ENCODE measurements at regions not wholly inside any gene's neighbourhood (a gene's known extent, or its start where the extent isn't known, plus 50 kb on each side); places are given as distances from the start of the nearest gene placed in this dataset.

DNA sequence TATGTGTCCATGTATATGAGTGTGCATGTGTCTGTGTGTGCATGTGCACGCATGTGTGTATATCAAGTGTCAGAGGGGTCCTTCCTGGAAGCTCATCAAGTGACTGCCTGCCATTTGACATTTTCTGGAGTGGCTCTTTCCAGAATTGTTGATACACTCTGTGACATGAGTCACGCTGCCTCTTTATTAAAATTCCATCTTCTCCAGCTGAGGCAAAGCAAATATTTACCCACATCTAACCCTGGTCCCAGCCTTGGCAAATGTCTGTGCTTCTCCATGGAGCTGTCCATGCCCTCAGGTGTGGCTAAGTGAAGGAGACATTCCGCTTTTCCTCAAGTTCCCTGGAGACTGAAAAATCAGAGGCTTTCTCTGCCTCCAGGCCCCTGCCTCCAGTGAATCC, 88.2 kb upstream of the MBNL2 start:
- H4K20me1 ChIP-seq (ENCODE audit: insufficient read depth), result no peaks in the 10 kb centered on the region
- no peak for DNase-seq
- no peak overlapping the region for H3K4me3 ChIP-seq (ENCODE audit: low read depth in 2 of 2, low read length in 1 of 2)
- H3K9me3 ChIP-seq, result no peaks in the 10 kb centered on the region
- no peak overlapping the region for H3K4me2 ChIP-seq
- TF ChIP-seq, protein P1, sequence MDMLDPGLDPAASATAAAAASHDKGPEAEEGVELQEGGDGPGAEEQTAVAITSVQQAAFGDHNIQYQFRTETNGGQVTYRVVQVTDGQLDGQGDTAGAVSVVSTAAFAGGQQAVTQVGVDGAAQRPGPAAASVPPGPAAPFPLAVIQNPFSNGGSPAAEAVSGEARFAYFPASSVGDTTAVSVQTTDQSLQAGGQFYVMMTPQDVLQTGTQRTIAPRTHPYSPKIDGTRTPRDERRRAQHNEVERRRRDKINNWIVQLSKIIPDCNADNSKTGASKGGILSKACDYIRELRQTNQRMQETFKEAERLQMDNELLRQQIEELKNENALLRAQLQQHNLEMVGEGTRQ (IDR thresholded peaks at IDR 0.05; ENCODE audit: borderline replicate concordance, low read depth, low read length), result no peak
- TF ChIP-seq, protein P2, sequence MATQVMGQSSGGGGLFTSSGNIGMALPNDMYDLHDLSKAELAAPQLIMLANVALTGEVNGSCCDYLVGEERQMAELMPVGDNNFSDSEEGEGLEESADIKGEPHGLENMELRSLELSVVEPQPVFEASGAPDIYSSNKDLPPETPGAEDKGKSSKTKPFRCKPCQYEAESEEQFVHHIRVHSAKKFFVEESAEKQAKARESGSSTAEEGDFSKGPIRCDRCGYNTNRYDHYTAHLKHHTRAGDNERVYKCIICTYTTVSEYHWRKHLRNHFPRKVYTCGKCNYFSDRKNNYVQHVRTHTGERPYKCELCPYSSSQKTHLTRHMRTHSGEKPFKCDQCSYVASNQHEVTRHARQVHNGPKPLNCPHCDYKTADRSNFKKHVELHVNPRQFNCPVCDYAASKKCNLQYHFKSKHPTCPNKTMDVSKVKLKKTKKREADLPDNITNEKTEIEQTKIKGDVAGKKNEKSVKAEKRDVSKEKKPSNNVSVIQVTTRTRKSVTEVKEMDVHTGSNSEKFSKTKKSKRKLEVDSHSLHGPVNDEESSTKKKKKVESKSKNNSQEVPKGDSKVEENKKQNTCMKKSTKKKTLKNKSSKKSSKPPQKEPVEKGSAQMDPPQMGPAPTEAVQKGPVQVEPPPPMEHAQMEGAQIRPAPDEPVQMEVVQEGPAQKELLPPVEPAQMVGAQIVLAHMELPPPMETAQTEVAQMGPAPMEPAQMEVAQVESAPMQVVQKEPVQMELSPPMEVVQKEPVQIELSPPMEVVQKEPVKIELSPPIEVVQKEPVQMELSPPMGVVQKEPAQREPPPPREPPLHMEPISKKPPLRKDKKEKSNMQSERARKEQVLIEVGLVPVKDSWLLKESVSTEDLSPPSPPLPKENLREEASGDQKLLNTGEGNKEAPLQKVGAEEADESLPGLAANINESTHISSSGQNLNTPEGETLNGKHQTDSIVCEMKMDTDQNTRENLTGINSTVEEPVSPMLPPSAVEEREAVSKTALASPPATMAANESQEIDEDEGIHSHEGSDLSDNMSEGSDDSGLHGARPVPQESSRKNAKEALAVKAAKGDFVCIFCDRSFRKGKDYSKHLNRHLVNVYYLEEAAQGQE (IDR thresholded peaks at IDR 0.05; ENCODE audit: low read depth, low read length), result peak; percentile 64; the same call in 1 of the 2 replicates
- H3K27ac ChIP-seq (ENCODE audit: low read depth in 2 of 2, low read length in 1 of 2), result no peak overlapping the region
- WGBS (ENCODE audit: low lambda C conversion rate), result 78% methylated on average over 3 of the region's 3 CpGs
- H3K27me3 ChIP-seq (ENCODE audit: insufficient read depth), result no peaks in the 10 kb centered on the region
- H3F3A ChIP-seq (replicated peaks; ENCODE audit: insufficient read depth), result no peaks in the 10 kb centered on the region
- H3K36me3 ChIP-seq (replicated peaks in 1 of 2; ENCODE audit: control insufficient read depth in 1 of 2, insufficient read depth in 2 of 2, low read length in 1 of 2), result no peaks in the 10 kb centered on the region
- H2AFZ ChIP-seq (ENCODE audit: low read depth), result no peak overlapping the region
- H3K9me2 ChIP-seq, result no peaks in the 10 kb centered on the region
- no peak overlapping the region for H3K9ac ChIP-seq
- H3K4me1 ChIP-seq (ENCODE audit: control insufficient read depth in 1 of 2, insufficient read depth in 2 of 2, low read depth in 1 of 2, low read length in 1 of 2), result no peaks in the 10 kb centered on the region
- ChIA-PET CTCF (interaction anchor here (3.2 kb wide), 1 partner anchor 25 kb away, joined by 11 read pairs; no protein-coding TSS in a partner anchor), POLR2A (no interaction called here)
- no peaks in the 10 kb centered on the region for H3K79me2 ChIP-seq (ENCODE audit: insufficient read depth)

DNA sequence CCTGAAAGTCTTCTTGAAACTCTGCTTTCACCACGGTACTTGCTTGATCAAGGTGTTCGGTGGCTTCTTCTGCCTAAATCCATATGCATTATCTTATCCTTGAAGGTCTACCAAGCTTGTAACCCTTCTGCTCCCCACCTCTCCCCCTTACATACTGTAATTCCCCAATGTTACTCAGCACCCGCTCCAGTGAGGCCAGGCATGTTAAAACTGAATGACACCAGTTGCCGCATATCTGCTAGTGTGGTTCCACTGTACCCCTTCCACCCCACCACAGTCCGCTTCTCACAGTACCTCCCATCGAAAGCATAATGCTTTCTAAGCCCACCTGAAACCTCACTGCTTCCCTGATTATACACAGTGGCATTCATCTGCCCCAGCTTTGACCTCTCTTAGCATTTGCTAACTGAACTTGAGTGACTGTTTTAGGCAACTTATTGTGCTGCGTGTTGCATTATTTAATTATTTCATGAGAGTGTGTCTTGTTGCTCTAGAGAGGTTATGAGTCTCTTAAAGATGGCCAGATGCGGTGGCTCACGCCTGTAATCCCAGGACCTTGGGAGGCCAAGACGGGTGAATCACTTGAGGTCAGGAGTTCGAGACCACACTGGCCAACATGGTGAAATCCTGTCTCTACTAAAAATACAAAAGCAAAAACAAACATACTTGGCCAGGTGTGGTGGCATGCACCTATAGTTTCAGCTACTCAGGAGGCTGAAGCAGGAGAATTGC, 87.6 kb upstream of the MBNL2 start:
- POLR2A ChIA-PET, result no interaction called here
- Histone ChIP-seq H3K4me3 (ENCODE audit: low read depth in 2 of 2, low read length in 1 of 2) (no peak overlapping the region), H3K9me2 (no peaks in the 10 kb centered on the region), H3K9ac (no peak overlapping the region), H3K27ac (ENCODE audit: low read depth in 2 of 2, low read length in 1 of 2) (no peak overlapping the region), H3F3A (replicated peaks; ENCODE audit: insufficient read depth) (no peaks in the 10 kb centered on the region), H3K27me3 (ENCODE audit: insufficient read depth) (no peaks in the 10 kb centered on the region), H3K4me1 (ENCODE audit: control insufficient read depth in 1 of 2, insufficient read depth in 2 of 2, low read depth in 1 of 2, low read length in 1 of 2) (no peaks in the 10 kb centered on the region), H3K36me3 (replicated peaks in 1 of 2; ENCODE audit: control insufficient read depth in 1 of 2, insufficient read depth in 2 of 2, low read length in 1 of 2) (no peaks in the 10 kb centered on the region), H4K20me1 (ENCODE audit: insufficient read depth) (no peaks in the 10 kb centered on the region), H3K4me2 (no peak overlapping the region), H3K9me3 (no peaks in the 10 kb centered on the region), H2AFZ (ENCODE audit: low read depth) (no peak overlapping the region), H3K79me2 (ENCODE audit: insufficient read depth) (no peaks in the 10 kb centered on the region)
- 90% methylated on average over 11 of the region's 11 CpGs for WGBS (ENCODE audit: low lambda C conversion rate)
- no peak for DNase-seq
- CTCF ChIA-PET, result interaction anchor here (3.2 kb wide), 1 partner anchor 25 kb away, joined by 11 read pairs; no protein-coding TSS in a partner anchor
- TF ChIP-seq JUND (IDR thresholded peaks at IDR 0.05) (no peak), TEAD4 (IDR thresholded peaks at IDR 0.05; ENCODE audit: borderline replicate concordance, insufficient read depth) (no peak), CHD2 (IDR thresholded peaks at IDR 0.05; ENCODE audit: low read length, partially characterized antibody) (no peak), SMC3 (IDR thresholded peaks at IDR 0.05; ENCODE audit: low read depth, low read length) (no peak), NRF1 (IDR thresholded peaks at IDR 0.05; ENCODE audit: low read depth, low read length) (no peak), NFIC (IDR thresholded peaks at IDR 0.05; ENCODE audit: borderline replicate concordance) (no peak), ELF1 (IDR thresholded peaks at IDR 0.05) (no peak), POLR2AphosphoS5 (IDR thresholded peaks at IDR 0.05; ENCODE audit: low read depth, low read length) (no peak), TAF1 (IDR thresholded peaks at IDR 0.05; ENCODE audit: borderline replicate concordance, low read depth, low read length) (no peak), EP300 (IDR thresholded peaks at IDR 0.05; ENCODE audit: borderline replicate concordance in 1 of 2, low read depth in 1 of 2, low read length in 1 of 2) (no peak), FOXJ3 (CRISPR knock-in tag; IDR thresholded peaks at IDR 0.05) (no peak)
- TF ChIP-seq, protein P3, sequence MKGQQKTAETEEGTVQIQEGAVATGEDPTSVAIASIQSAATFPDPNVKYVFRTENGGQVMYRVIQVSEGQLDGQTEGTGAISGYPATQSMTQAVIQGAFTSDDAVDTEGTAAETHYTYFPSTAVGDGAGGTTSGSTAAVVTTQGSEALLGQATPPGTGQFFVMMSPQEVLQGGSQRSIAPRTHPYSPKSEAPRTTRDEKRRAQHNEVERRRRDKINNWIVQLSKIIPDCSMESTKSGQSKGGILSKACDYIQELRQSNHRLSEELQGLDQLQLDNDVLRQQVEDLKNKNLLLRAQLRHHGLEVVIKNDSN (IDR thresholded peaks at IDR 0.05; ENCODE audit: borderline replicate concordance, low read depth), result no peak
- TF ChIP-seq, protein P1 (IDR thresholded peaks at IDR 0.05; ENCODE audit: borderline replicate concordance, low read depth, low read length), result no peak
- TF ChIP-seq, protein P4, sequence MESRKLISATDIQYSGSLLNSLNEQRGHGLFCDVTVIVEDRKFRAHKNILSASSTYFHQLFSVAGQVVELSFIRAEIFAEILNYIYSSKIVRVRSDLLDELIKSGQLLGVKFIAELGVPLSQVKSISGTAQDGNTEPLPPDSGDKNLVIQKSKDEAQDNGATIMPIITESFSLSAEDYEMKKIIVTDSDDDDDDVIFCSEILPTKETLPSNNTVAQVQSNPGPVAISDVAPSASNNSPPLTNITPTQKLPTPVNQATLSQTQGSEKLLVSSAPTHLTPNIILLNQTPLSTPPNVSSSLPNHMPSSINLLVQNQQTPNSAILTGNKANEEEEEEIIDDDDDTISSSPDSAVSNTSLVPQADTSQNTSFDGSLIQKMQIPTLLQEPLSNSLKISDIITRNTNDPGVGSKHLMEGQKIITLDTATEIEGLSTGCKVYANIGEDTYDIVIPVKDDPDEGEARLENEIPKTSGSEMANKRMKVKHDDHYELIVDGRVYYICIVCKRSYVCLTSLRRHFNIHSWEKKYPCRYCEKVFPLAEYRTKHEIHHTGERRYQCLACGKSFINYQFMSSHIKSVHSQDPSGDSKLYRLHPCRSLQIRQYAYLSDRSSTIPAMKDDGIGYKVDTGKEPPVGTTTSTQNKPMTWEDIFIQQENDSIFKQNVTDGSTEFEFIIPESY (IDR thresholded peaks at IDR 0.05; ENCODE audit: borderline replicate concordance, low read depth), result no peak
